Activated CD8-positive, alpha-beta memory T cell treated with anti-CD3 and anti-CD28 coated beads, Interleukin-2, amount 50 U/mL, for 24 hours (primary cell): ENCODE measurements at regions not wholly inside any gene's neighbourhood (a gene's known extent, or its start where the extent isn't known, plus 50 kb on each side); places are given as distances from the start of the nearest gene placed in this dataset.

Source experiments
- DNase-seq: peaks from one replicate; pipeline ENCODE4 v3.0.0-alpha.2; 2020; ENCODE audit errors: extremely low read depth

DNA sequence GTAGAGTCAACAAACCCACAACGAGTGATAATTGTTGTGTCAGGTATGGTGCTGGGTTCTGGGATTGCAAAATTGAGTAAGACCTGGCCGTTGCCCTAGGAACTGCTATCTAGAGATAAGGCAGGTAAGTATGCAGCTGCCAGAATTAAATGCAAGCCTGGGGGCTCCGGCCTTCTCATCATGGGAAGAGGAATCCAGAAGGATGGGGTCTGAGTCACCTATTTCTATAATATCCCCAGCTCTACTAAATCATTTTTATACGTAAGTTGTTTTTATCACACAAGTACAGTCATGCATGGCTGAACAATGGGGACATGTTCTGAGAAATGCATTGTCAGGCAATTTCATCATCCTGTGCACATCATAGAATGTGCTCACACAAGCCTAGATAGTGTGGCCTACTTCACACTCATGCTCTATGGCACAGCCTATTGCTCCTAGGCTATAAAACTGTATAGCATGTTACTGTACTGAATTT lies 203.0 kb downstream of the KLF5 start:
- no peak for DNase-seq

DNA sequence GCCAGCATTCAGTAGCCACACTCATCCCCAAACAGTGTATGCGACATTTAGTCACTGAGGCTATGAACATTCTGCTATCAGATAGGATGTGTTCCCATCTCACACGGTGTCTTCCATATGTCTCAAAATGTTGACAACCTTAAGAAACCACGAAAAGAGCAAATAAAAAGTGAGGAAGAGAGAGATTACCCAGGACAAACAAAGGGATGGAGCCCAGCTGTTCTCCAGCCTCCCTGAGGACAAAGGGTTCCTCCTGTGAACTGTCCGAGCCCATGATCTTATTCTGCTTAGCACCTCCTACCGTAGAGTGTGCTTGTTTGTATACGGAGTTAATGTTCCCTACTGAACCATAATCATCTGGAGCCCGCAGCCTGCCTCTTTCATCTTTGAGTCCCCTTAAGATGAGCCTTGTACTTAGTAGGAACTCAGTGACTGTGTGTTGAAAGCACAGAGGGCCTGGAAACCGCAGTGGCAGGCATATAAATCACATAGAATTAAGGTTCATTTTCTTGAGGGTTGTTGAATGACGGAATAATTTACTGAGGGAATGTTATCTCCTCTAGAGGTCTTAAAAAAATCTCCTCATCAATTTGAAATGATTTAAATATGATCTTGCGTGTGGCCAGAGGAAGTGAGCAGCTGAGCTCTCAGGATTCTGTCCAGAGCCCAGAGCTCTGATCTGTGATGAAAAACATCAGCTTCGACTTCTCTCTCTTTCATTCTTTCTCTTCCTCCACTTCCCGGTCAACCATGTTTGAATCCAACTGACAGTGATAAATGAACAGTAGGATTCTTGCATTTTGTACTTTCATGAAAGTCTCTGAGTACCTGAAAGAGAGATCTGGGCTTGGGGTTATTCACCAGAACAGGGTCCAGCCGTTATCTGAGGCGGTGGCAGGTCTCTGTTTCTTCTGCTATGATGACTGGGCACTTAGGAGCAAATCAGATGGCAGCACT lies 200.5 kb downstream of the KLF5 start:
- DNase-seq: no peak

DNA sequence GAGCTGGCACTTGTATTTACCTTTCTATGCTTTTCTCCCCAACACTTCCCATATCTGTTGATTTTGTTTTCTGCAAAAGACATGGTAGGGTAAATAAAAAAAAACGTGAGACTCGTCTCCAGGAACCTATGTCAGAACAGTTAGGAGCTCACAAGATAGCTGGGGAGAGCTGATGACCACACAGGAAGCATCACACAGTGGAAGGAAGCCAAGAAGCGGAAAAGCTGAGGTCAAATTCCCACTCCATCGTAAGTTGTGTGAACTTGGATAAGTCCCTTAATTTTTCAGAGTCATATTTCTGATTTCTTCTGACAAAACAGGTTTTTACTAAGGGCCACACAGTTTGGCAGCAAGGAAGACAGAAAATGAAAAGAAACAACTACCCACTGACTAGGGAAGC lies 199.6 kb downstream of the KLF5 start:
- no peak for DNase-seq

DNA sequence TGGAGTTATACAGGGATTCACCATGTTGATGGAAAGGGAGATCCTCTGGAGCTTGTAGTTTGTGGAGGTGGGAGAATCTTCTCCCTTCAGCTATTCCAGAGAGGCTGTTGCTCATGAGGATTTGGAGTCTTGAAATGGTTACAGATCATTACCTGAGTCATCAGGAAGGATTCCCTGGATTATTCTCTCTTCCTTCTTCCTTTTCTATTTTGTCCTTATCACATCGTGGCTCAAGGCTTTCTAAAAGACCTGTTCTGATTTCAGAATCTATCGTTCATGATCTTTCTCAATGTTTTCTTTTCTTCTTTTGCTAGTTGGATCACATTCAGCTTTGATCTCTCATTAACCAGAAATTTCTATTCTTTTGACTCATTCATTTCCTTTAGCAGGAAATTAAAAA lies 196.0 kb downstream of the KLF5 start:
- DNase-seq: no peak

DNA sequence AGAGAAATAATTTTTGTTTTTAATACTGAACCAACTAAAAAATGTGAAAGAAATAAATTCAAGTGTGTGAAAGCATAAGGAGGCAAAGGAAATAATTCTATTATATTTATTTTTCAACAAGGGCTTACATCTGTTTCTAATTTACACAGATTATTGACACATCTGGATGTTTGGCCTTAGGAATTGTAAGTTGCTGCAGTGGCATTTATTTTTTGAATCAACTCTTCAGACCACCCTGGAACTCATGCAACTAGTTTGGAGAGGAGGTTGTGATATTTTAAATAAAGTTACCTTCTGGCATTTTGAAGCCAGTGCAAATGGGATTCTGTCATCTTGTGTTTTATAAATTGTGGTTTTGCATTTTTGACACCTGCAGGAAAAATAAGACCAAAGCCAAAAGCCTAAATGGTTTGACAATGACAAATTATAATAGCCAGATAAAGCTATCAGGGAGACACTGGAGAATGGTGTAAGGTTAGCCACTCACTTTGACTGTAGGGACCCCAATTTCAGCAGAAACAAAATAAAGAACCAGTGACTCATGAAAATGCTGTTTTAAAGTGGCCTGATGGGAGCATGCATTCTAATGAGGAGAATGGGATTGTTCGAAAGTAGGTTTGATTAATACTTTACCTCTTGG lies 192.9 kb downstream of the KLF5 start:
- DNase-seq: no peak

DNA sequence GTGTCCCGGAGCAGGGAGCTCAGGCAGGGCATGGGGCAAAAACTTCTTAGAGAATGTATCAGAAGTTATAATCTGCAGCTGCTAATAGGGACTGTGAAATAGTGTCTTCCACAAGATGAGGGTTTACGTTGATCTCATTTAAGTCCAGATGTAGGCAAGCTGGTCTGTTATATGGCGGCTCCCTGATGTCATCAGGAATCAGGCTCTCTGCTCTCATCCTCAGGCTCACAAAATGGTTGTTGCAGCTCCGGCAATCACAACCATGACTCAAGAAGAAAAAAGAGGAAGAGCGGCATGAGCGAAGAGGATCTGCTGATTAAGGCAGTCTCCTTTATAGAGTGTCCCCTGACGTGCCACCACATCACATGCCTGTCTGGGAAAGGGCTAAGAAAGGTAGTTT lies 191.3 kb downstream of the KLF5 start:
- DNase-seq: no peak

DNA sequence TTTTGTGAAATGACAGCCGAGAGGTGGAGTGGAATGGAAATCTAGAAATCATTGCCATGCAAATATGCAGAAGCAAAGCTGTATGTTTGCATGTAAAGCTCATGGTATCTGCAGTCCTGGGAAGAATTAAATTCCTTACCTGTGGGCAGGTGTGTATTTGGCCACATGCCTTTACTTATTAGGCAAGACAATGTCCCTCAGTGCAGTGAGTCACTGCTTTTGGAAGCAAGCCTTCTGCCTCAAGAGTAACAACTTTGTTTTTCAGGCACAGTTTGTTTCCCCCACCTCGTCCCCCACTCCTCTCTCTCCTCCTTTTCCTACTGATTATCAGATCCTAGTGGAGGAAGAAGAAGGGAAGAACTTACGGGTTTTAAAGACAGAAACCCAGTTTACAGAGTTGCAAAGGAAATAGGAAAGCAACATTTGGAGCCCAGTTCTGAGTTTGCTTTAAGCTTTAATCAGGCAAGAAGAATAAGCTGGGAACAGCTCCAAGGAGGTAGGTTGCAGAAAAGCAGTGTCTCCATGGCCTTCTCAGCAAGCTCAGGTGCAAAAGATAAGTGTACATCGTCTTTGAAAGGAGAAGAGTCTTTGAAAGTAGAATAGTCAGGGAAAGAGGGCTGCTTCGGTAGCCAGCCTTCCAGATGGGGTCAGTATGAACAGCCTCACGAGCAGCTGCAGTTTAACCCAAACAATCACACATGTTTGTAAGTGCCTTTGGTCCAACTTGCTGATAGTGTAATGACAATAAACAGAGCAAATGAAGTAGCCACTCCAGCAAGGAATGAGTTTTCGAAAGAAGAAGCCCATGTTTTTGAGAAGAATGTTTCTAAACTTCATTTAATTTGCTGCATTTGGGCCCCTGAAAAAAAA lies 190.1 kb downstream of the KLF5 start:
- DNase-seq: no peak

DNA sequence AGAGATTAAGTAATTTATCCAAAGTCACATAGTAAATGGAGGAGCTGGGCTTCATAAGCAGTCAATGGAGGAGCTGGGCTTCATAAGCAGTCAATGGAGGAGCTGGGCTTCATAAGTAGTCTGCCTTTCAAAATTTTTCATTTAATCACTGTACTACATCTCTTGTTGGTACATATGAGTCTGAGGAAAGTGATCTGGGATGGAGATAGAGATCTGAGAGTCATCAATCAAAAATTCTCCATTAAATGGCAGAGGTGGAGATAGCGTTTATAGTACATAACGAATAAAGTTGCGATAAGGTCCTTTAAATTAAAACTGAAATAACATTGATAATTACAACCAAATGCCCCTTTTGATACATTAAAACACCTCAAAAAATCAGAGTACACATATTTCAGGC lies 189.3 kb downstream of the KLF5 start:
- no peak for DNase-seq

DNA sequence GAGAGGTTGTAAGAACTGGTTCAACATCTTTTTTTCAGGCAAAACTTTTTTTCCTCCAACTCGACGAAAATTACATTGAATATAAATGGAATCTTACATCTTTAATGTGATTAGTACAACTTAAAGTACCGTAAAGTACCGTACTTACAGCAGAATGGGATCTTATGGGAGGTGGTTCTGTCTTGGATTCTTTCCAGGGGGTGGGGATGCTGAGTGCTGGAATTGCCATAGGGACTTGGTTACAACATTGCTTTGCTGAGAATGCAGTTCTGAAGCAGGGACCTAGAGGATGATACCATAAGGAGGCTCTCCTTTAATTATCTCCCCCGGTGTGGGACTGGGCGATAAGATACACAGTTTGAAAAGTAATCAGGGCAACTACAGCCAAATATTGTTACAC lies 186.4 kb downstream of the KLF5 start:
- DNase-seq: no peak

DNA sequence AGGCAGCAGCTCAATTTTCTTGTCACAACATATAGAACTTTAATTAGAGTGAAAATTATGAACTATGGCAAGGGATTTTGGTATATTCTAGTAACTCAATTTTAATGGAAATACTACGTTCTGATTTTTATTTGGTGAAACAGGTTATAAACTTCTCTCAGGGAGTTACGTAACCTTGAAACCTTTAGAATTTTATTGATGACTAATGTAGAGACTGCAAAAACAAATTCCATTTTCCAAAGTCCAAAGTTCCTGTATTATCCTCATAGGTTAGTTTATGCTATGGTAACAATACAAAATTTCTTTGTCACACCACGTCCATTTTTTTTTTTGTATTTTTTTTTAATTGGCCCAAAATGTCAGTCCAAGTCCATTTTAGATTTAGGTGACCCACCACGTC lies 185.7 kb downstream of the KLF5 start:
- no peak for DNase-seq

DNA sequence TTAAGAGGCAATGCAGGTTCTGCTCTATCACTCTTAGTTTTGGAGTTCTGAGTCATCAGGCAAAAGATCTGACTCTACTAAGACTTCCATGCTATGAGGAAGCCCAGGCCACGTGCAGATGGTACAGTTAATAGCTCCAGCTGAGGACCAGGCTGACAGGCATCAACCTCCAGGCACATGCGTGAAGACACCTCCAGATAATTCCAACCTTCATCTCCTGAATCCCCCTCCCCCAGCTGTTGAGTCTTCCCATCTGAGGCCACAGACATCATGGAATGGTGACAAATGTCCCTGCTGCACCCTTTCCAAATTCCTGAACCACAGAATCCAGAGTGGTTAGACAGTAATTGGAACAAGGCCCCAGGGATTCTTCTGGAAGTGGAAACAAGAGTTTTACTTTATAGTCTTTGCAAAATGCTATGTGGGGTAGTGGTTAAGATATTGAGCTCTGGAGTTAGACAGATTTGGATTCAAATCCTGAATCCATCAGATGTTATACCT lies 183.8 kb downstream of the KLF5 start:
- DNase-seq: no peak

DNA sequence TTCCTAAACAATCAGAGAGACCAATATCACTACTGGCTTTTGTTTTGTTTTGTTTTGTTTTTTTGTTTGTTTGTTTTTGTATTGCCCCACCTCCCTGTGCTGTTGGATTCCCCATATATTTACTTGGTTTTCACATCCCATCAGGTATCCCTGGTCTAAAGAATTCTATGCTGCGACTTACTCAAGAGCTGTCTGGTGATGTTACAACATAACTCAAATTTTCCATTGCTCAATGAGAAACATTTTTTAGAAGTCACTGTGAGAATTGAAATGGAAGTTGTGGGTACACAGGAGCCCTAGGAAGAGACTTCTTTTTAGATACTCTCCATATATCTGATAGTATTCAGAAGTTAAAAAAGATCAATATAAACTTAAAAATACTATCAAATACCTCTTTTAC lies 181.4 kb downstream of the KLF5 start:
- no peak for DNase-seq

DNA sequence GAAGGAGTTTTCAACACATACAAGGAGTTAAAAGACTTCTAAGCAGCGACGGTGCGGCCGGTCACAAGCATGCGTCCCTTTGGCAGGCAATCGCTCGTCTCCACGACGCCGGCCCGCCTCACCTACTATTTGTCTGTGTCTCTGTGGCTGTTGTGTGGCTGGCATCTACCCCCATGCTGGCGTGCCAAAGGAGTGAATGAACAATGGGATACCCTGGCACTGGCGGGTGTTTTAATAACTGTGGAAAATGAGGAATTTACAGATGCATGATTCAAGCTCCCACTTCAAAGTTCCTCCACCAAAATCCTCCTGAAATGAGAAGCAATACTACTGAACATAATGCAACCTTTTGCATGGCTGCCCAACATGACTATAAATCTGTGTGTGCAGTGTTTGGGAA lies 176.6 kb downstream of the KLF5 start:
- no peak for DNase-seq

DNA sequence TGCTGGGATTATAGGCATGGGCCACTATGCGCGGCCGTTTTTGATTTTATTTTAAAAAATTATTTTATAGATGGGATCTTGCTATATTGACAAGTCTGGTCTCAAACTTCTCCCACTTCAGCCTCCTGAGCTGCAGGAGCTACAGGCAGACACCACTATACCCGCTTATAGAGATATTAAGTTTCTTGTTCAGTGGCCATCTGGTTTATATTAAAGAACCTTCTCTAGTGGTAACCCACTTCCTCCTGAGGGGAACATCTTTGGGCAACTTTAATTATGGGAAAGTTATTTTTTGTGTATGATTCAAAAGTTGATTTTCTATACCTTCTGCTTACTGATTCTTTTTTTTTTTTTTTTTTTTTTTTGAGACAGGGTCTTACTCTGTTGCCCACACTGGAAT lies 172.7 kb downstream of the KLF5 start:
- DNase-seq: no peak

DNA sequence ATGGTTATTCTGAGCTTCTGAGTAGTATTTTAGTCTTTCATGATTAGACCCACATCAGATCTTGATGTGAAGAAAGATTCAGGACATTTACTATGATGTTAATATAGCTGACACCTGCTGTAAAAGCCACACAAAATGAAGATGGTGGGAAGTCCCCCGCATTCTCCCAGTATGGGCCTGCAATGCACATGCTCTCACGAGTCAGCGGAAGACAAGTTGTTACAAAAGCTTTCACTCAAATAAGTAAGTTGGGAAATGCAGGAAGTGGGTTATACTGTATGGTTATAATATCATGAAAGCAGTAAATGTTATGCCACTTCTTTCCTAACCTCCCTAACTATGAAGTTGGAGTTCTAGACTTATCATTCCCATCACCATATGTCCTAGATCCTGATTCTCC lies 171.9 kb downstream of the KLF5 start:
- DNase-seq: no peak

DNA sequence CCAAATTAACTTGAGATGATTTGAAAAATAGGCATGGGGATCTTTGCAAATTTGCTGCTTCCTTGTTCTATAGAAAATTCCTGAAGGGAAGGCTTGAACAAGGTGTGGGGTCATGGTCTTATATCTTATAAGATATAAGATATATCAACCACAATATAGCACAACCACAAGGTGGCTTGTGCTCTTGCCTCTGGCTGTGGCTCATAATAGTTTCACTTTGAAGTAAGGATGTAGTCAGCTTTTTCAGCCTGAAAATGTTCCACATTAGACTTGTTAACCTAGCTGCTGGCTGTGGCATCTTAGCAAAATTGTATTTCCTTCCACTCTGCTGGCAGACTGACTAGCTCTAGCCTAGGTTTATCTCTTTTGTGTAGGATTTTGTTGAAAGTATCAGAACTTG lies 169.7 kb downstream of the KLF5 start:
- DNase-seq: no peak

DNA sequence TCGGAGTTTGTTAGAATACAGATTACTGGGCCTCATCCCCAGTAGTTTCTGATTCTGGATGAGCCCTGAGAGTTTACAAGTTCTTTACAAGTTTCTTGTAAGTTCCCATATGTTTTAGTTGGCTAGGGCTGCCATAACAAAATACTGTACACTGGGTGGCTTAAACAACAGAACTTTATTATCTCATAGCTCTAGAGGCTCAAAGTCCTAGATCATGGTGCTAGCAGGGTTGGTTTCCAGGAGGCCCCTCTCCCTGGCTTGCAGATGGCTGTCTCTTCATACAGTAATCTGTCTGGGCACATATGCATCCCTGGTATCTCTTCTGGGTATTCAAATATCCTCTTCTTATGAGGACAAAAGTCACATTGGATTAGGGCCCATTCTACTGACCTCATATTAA lies 167.2 kb downstream of the KLF5 start:
- DNase-seq: no peak

DNA sequence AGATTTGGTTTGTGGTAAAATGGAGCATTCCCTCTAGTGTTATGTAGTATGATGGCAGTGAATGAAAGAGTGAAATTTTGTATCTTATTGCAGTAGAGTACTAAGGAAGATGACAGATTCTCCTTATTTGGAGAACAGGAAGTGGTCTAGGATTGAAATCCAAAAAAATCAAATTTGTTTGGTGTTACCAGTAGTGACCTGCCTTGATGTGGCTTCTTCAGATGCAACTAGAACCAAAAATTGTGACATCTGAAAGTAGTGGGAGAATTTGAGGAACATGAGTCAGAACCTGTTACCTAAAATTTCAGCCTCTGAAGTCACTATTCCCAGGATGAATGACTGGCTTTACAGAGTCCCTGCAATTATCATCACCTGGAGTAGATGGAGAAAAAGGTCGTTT lies 165.9 kb downstream of the KLF5 start:
- no peak for DNase-seq

DNA sequence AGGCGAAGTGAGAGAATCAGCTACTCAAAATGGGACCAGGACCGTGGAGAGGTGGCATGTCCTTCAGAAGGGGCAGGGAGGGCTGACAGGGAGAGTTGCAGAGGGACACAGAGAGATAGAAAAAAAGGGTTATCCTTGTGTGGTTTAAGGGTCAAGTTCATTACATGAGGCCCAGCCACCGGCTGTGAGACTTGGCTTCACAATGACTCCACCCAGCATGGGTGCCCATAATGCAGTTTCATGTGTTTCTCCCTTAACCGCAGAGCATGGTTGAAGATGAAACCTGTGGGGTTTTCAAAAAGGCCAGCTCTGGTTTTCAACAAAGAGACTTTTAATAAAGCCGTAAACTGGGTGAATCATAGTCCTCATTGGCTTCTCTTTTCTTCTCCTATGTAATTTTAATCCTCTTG lies 164.6 kb downstream of the KLF5 start:
- no peak for DNase-seq

DNA sequence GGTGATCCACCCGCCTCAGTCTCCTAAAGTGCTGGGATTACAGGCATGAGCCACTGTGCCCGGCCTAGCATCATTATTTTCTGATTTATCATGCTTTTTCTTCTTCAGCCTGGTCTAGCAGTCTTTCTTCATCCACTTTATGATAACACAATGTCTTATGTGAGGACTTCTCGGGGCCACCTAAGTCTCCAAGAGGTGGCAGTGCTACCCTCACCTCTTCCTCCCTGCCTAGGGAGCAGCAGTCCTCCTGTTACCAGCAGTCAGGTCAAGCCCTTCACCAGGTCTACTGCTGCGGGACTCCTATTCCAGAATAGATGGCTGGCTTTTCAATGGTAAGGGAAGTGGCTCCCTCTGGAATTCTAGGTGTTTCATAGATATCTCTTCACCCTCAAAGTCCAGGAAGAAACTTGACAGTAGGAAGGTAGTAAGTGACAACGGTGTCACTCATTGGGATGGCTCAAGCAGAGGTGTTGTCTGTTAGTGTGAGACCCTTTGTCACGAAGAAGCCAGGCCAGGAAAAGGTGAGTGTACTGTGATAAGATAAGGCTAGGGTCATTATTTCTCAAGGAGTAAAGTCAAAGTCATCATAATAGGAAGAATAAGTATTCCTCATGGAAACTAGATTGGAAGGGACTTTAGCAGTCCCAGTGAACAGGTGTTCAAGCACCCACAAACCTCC lies 164.0 kb downstream of the KLF5 start:
- DNase-seq: no peak

DNA sequence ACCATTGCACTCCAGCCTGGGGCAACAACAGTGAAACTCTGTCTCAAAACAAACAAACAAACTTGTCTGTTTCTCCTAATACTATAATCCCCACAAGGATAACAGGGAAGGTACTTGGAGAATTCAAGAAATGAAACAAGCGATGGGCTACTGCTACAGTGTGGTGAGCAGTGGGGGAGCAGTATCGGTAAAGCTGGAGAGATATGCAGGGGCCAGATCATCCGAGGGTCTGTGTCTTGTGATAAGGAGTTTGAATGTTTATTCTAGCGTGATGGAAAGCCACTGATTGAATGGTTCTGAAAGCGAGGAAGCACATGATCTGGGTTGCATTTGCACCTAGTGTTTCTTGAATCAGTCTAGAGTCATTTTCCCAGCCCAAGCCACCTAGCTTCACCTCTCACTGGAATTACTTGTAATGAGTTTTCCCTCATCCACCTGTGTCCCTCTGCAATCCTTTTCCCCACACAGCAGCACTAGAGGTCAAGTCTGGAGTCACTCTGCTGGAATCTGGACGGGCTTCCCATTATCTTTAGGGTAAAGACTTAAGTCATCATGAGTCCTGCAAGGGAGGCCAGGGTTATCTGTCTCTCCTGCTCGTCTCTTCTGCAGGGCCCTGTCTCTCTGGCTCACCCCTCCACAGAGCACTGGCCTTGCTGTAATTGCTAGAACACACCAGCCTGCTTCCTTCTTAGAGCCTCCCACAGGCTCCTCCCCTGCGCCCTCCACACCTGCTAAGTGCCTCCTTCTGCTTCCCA lies 162.3 kb downstream of the KLF5 start:
- no peak for DNase-seq
